Esophagus squamous epithelium (tissue), 5 donors: ENCODE measurements at regions not wholly inside any gene's neighbourhood (a gene's known extent, or its start where the extent isn't known, plus 50 kb on each side); places are given as distances from the start of the nearest gene placed in this dataset.

Experiments
- DNase-seq: peaks from one replicate; lab custom pipeline; 2025; lab: John Stamatoyannopoulos, UW
- H3K27ac ChIP-seq, 4 donors: fragments of 200-600 bp; sonication (generic); one replicate each; pipeline ENCODE4 v1.5.1; 2016 to 2019; ENCODE audit warnings: mild to moderate bottlenecking in 1 of 4
- H3K27me3 ChIP-seq, 4 donors: fragments of 200-600 bp; sonication (generic); 1 replicate in 3 of 4; 2 replicates in 1 of 4; pipeline versions ENCODE4 v1.5.1 to v1.6.0; 2017 to 2021; ENCODE audit warnings: antibody characterized with exemption in 1 of 4
- H3K36me3 ChIP-seq, 3 donors: fragments of 200-600 bp; sonication (generic); one replicate each; pipeline ENCODE4 v1.5.1; 2016 to 2019
- H3K4me1 ChIP-seq, 3 donors: fragments of 200-600 bp; sonication (generic); one replicate each; pipeline ENCODE4 v1.5.1; 2017 to 2019
- H3K4me3 ChIP-seq, 4 donors: fragments of 200-600 bp; sonication (generic); 1 replicate in 3 of 4; 2 replicates in 1 of 4; pipeline ENCODE4 v1.5.1; 2016 to 2019; ENCODE audit warnings: mild to moderate bottlenecking in 2 of 4, moderate library complexity in 1 of 4
- H3K9me3 ChIP-seq, 3 donors: fragments of 200-600 bp; sonication (generic); one replicate each; pipeline ENCODE4 v1.5.1; 2016 to 2019
- POLR2A ChIP-seq, 4 donors: fragments of 450-650 bp; IDR thresholded peaks; one replicate each; pipeline ENCODE4 v1.6.1; 2017; ENCODE audit warnings: antibody characterized with exemption in 4 of 4, mild to moderate bottlenecking in 4 of 4, moderate library complexity in 3 of 4
- WGBS, 2 donors: methylation state at CpG; one replicate each; pipeline ENCODE4 v1.1.5; 2018; 5-methylcytosine and 5-hydroxymethylcytosine counted together
- intact Hi-C: fragments of 100-400 bp; cut with DNase I; formaldehyde crosslinking; loops from one replicate; pipeline ENCODE4 v1.15.0; 2022
- TF ChIP-seq, protein P1 (sequence below), 6 experiments: fragments of 450-650 bp in 4 of 6; fragments of 200-600 bp in 2 of 6; sonication (generic) in 2 of 6; IDR thresholded peaks; one replicate each; pipeline ENCODE4 v1.5.1; 2016 to 2019; ENCODE audit warnings: antibody characterized with exemption in 6 of 6, mild to moderate bottlenecking in 4 of 6, moderate library complexity in 4 of 6
- donor health status: DM: yes; HTN: yes; CAD: no.

DNA sequence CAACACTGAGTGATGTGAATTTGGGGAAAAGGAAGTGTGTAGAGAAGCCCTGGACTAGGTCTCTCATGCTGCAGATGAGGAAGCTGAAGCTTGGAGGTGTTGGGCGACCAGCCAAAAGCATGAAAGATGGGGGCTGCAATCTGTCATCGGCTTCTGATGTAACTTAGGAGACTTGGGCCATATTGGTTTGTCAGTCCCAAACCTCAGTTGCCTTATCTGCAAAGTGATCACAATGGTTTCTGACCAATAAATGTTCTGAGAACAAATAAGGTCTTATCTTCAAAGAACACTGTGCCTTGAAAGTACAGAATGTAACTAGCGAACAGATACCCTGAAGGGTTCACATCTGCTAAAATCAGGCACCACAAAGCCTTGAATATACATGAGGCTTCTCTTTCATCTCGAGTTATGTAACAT lies 198.4 kb upstream of the NR3C1 start:
- TF ChIP-seq, protein P1, sequence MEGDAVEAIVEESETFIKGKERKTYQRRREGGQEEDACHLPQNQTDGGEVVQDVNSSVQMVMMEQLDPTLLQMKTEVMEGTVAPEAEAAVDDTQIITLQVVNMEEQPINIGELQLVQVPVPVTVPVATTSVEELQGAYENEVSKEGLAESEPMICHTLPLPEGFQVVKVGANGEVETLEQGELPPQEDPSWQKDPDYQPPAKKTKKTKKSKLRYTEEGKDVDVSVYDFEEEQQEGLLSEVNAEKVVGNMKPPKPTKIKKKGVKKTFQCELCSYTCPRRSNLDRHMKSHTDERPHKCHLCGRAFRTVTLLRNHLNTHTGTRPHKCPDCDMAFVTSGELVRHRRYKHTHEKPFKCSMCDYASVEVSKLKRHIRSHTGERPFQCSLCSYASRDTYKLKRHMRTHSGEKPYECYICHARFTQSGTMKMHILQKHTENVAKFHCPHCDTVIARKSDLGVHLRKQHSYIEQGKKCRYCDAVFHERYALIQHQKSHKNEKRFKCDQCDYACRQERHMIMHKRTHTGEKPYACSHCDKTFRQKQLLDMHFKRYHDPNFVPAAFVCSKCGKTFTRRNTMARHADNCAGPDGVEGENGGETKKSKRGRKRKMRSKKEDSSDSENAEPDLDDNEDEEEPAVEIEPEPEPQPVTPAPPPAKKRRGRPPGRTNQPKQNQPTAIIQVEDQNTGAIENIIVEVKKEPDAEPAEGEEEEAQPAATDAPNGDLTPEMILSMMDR (IDR thresholded peaks at IDR 0.05): no peak
- TF ChIP-seq POLR2A (IDR thresholded peaks at IDR 0.05): no peak
- Histone ChIP-seq H3K36me3 (no peaks in the 10 kb centered on the region), H3K4me1 (no peaks in the 10 kb centered on the region), H3K9me3 (no peaks in the 10 kb centered on the region), H3K27ac (peak overlapping the region in 1 of 4 donors; percentile 34), H3K27me3 (no peaks in the 10 kb centered on the region), H3K4me3 (no peak overlapping the region)
- WGBS, 2 donors: 70 to 91% methylated on average over 4 of the region's 4 CpGs
- intact Hi-C loops: no loop called here
- no peak for DNase-seq

DNA sequence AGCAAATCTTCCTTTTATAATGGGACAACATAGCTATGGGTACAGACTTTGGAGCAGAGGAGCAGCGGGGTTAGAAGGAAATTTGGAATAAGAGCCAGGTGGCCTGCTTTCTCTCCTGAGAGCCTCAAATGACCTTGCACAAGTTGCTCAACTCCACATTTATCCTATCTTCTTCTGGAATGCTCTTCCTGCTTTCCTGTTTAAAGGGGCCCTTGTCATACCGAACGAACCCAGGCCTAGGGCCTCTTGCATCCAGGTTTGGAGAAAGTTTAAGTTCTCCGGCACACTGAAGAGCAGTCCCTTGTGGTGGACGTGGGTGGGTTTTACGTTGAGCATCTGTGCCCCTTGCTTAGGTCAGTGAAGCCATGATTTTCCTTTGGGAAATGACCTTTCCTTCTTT lies 197.9 kb upstream of the NR3C1 start:
- H3K36me3 ChIP-seq: no peaks in the 10 kb centered on the region

DNA sequence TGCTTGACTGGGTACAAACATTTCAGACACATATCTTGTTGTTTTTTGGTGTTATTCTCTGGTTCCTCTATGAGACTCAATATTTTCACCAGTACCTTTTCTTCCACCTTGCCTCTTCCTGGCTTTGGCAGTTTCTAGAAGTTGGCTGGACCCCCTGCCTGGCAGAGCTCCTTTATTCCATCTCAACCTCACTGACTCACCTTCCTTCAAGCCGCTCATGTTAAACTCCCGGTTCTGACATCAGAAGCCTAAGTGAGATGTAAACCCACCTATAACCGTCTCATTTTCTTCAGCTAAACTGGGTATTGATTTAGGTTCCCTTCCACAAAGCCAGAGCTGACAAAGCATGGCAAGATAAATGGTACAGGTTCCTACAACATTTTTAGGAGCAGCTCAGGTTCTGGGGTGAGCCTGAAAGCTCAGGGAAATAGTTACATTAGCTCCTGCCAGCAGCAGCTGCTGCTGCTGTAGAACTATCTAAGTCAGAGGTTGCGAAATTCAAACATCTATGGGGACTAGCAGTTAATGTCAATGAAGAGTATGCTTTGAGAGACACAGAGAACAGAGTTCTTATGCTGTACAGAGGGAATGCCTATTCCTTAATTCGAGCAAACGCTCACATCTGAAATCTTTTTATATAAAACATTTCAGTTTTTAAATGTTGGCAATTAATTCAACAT lies 197.1 kb upstream of the NR3C1 start:
- Histone ChIP-seq H3K36me3 (no peaks in the 10 kb centered on the region), H3K9me3 (no peaks in the 10 kb centered on the region), H3K27me3 (no peaks in the 10 kb centered on the region), H3K27ac (no peak overlapping the region), H3K4me3 (no peak overlapping the region), H3K4me1 (no peaks in the 10 kb centered on the region)
- DNase-seq: no peak
- intact Hi-C loops: no loop called here
- TF ChIP-seq, protein P1 (IDR thresholded peaks at IDR 0.05): no peak
- no peak for TF ChIP-seq POLR2A (IDR thresholded peaks at IDR 0.05)
- 90 to 93% methylated on average over 6 of the region's 6 CpGs for WGBS, 2 donors

More for the DNA sequence above, 197.9 kb upstream of the NR3C1 start:
- H3K4me1 ChIP-seq: no peaks in the 10 kb centered on the region
- no peak overlapping the region for H3K4me3 ChIP-seq
- DNase-seq: no peak
- no peaks in the 10 kb centered on the region for H3K9me3 ChIP-seq
- intact Hi-C loops: no loop called here
- TF ChIP-seq POLR2A (IDR thresholded peaks at IDR 0.05): no peak
- TF ChIP-seq, protein P1 (IDR thresholded peaks at IDR 0.05): no peak
- peak overlapping the region in 1 of 4 donors; percentile 34 for H3K27ac ChIP-seq
- 83 to 87% methylated on average over 5 to 6 of the region's 6 CpGs for WGBS, 2 donors
- no peaks in the 10 kb centered on the region for H3K27me3 ChIP-seq

DNA sequence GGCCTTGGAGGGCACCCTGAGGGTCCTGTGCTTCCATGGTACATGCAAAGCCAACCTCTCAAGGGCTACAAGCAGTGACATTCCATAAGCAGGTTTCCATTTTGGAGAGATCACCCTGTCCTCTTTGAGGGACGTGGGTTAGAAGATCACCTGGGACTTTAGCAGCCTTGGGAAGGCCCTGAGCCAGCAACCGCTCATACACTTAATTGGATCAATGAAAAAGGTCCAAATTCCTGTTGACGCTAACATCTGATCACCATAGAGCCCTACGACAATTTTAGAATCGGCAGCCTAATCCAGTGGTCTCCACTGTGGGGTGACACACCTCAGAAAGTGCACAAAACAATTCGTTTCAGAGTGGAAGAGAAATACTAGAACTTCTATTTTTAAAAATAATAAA lies 196.0 kb upstream of the NR3C1 start:
- Histone ChIP-seq H3K4me3 (no peak overlapping the region), H3K4me1 (no peaks in the 10 kb centered on the region), H3K27ac (no peak overlapping the region), H3K27me3 (no peaks in the 10 kb centered on the region), H3K36me3 (no peaks in the 10 kb centered on the region), H3K9me3 (no peaks in the 10 kb centered on the region)
- intact Hi-C loops: no loop called here
- WGBS, 2 donors: 88% methylated on average over 6 of the region's 6 CpGs
- DNase-seq: no peak
- TF ChIP-seq POLR2A (IDR thresholded peaks at IDR 0.05): no peak
- TF ChIP-seq, protein P1 (IDR thresholded peaks at IDR 0.05): no peak

DNA sequence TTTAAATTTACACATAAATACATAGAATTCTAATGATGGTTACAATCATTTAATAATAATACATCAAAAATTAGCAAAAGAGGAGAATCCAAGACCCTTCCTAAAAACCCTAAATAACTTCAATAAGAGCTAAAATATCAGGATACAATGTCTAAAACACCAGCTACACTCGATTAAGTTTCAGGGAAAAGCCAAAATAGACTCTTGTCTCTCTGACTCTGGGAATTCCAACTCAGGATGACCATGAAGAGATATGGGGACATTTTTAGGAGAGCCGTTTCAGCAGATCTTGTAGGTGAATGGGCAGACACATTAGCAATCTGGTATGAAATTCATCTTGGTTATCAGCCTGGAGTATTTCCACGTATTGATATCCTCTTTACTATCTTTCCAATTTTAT lies 193.3 kb upstream of the NR3C1 start:
- Histone ChIP-seq H3K27ac (no peak overlapping the region), H3K9me3 (no peaks in the 10 kb centered on the region), H3K4me1 (no peaks in the 10 kb centered on the region), H3K36me3 (no peaks in the 10 kb centered on the region), H3K27me3 (no peaks in the 10 kb centered on the region), H3K4me3 (no peak overlapping the region)
- no peak for DNase-seq
- 88 to 95% methylated on average over 3 of the region's 3 CpGs for WGBS, 2 donors
- TF ChIP-seq, protein P1 (IDR thresholded peaks at IDR 0.05): no peak
- TF ChIP-seq POLR2A (IDR thresholded peaks at IDR 0.05): no peak
- intact Hi-C loops: no loop called here
